CD8-positive, alpha-beta memory T cell (primary cell): ENCODE measurements at regions not wholly inside any gene's neighbourhood (a gene's known extent, or its start where the extent isn't known, plus 50 kb on each side); places are given as distances from the start of the nearest gene placed in this dataset.

Source experiments
- CTCF ChIA-PET: fragments of 350-600 bp; sonication (Branson Sonifier 250); formaldehyde crosslinking; loops from one replicate; lab custom pipeline; 2021; ENCODE audit warnings: antibody characterized with exemption; lab: Charles Lee
- POLR2A ChIA-PET: fragments of 350-600 bp; sonication (Branson Sonifier 250); formaldehyde crosslinking; loops from one replicate; lab custom pipeline; 2021; ENCODE audit warnings: antibody characterized with exemption; lab: Charles Lee
- DNase-seq, 5 donors: peaks; one replicate each; pipeline versions ENCODE4 v3.0.0 to v3.0.0-alpha.2; 2020 to 2022; ENCODE audit warnings: mixed read lengths in 1 of 5
- H3K27ac ChIP-seq: one replicate; pipeline ENCODE4 v1.7.0; 2013; ENCODE audit warnings: low read depth, mild to moderate bottlenecking, low read length, moderate library complexity
- H3K27me3 ChIP-seq: 2 replicates; pipeline ENCODE4 v1.7.0; 2013; ENCODE audit warnings: low read length, mild to moderate bottlenecking; ENCODE audit not compliant: insufficient read depth, poor library complexity, severe bottlenecking
- H3K36me3 ChIP-seq: 2 replicates; pipeline ENCODE4 v1.7.0; 2013; ENCODE audit warnings: mild to moderate bottlenecking, low read length, moderate library complexity; ENCODE audit not compliant: insufficient read depth
- H3K4me1 ChIP-seq: 2 replicates; pipeline ENCODE4 v1.7.0; 2013; ENCODE audit warnings: mild to moderate bottlenecking, low read length, moderate library complexity; ENCODE audit not compliant: insufficient read depth
- H3K4me3 ChIP-seq: 2 replicates; pipeline ENCODE4 v1.7.0; 2013; ENCODE audit warnings: mild to moderate bottlenecking, low read length
- H3K9me3 ChIP-seq: 2 replicates; pipeline ENCODE4 v1.7.0; 2013; ENCODE audit warnings: mild to moderate bottlenecking, low read length
- H3K27ac Mint-ChIP-seq, 8 donors: one replicate each; pipeline ENCODE4 v1.8.0; 2020 to 2021; ENCODE audit warnings: mixed read lengths in 8 of 8, mild to moderate bottlenecking in 6 of 8, inconsistent platforms in 3 of 8, moderate library complexity in 3 of 8
- H3K27me3 Mint-ChIP-seq, 2 donors: one replicate each; pipeline ENCODE4 v1.8.0; 2020 to 2021; ENCODE audit warnings: mixed read lengths in 2 of 2, mild to moderate bottlenecking in 1 of 2, moderate library complexity in 1 of 2
- H3K36me3 Mint-ChIP-seq, 3 donors: one replicate each; pipeline ENCODE4 v1.8.0; 2020 to 2021; ENCODE audit warnings: mixed read lengths in 3 of 3, inconsistent platforms in 1 of 3, mild to moderate bottlenecking in 1 of 3
- H3K4me1 Mint-ChIP-seq, 3 donors: one replicate each; pipeline ENCODE4 v1.8.0; 2020 to 2021; ENCODE audit warnings: mixed read lengths in 3 of 3, inconsistent platforms in 1 of 3, mild to moderate bottlenecking in 1 of 3
- H3K4me3 Mint-ChIP-seq, 7 donors: one replicate each; pipeline ENCODE4 v1.8.0; 2020 to 2021; ENCODE audit warnings: mixed read lengths in 7 of 7, mild to moderate bottlenecking in 6 of 7, moderate library complexity in 4 of 7, inconsistent platforms in 2 of 7
- H3K9me3 Mint-ChIP-seq, 5 donors: one replicate each; pipeline ENCODE4 v1.8.0; 2020 to 2022; ENCODE audit warnings: mixed read lengths in 5 of 5, mild to moderate bottlenecking in 3 of 5, moderate library complexity in 2 of 5, inconsistent platforms in 1 of 5

DNA sequence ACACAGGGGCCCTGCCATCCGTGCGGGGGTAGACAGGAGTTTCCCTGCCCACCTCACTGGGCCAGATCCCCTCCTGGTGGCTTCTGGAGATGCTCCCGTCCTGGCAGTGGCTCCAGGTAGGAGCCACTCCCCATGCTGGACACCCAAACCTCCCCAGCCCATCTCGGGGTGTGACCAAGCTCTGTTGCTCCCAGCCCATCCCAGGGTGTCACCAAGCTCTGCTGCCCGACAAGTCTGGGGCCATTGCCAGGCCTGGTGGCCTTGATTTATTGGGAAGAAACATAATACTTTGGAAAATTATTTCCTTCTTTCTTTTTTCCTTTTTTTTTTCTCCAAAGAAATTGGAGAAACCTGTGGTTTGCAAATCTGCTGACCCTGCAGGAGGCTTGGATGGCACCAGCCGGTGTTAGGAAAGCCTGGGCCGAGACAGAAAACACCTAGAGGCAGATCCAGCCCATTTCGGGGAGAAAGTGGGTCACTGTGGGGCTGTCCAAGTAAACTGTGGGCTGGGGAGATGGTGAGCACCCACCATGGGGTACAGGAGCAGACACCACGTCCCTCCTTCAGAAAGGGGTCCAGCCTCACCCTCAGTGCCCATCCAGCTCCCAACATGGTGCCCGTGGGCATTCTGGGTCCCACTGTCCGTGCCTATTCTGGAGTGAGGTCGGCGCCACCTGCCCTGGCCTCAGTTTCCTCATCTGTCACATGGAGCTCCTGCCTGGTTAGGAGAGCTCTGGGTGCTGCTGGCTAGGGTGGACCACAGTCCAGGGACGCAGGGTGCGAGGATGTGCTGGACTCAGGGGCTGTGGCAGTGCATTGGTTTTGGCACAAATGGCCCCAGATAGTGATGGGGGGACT lies 59.4 kb upstream of the ADRA2C start:
- peaks cover 0 to 2% (median 0%) of the 10 kb centered on the region in 5 donors for H3K9me3 Mint-ChIP-seq
- Histone ChIP-seq H3K27me3 (no peaks in the 10 kb centered on the region), H3K4me3 (no peak overlapping the region), H3K36me3 (no peaks in the 10 kb centered on the region), H3K27ac (no peak overlapping the region), H3K9me3 (no peaks in the 10 kb centered on the region), H3K4me1 (no peaks in the 10 kb centered on the region)
- ChIA-PET CTCF (no interaction called here), POLR2A (no interaction called here)
- H3K4me3 Mint-ChIP-seq: no peak overlapping the region
- no peaks in the 10 kb centered on the region for H3K36me3 Mint-ChIP-seq
- DNase-seq: no peak
- peaks cover 11 to 15% of the 10 kb centered on the region in 2 donors for H3K27me3 Mint-ChIP-seq
- H3K4me1 Mint-ChIP-seq: no peaks in the 10 kb centered on the region
- H3K27ac Mint-ChIP-seq: no peak overlapping the region

DNA sequence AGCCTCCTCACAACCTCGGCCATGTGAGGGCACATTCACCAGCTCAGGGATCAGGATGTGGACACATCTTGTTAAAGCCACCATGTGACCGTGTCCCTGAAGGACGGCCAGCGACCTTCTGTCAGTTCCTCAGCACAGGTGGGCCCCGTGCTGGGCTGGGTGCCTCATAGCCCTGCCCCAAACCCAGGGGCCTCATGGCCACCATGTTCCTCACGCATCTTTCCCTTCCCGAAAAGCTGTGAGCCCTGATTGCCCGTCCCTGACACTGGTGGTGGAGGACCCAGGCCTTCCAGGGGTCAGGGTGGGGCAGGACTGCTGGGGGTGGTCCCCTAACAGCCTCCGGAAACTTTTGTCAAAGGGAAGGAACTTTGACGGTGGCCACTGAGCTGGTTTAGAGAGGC lies 60.1 kb upstream of the ADRA2C start:
- Mint-ChIP-seq H3K27ac (no peak overlapping the region), H3K4me3 (no peak overlapping the region), H3K36me3 (no peaks in the 10 kb centered on the region), H3K9me3 (peaks cover 0 to 2% (median 0%) of the 10 kb centered on the region in 5 donors), H3K27me3 (peaks cover 11 to 15% of the 10 kb centered on the region in 2 donors), H3K4me1 (no peaks in the 10 kb centered on the region)
- Histone ChIP-seq H3K4me3 (no peak overlapping the region), H3K27me3 (no peaks in the 10 kb centered on the region), H3K36me3 (no peaks in the 10 kb centered on the region), H3K9me3 (no peaks in the 10 kb centered on the region), H3K4me1 (no peaks in the 10 kb centered on the region), H3K27ac (no peak overlapping the region)
- POLR2A ChIA-PET: no interaction called here
- DNase-seq: no peak
- CTCF ChIA-PET: no interaction called here

GRCh38 chr4:3705236-3705987 lies 60.8 kb upstream of the ADRA2C start:
- DNase-seq: no peak
- no peaks in the 10 kb centered on the region for H3K4me1 ChIP-seq
- no peak overlapping the region for H3K4me3 ChIP-seq
- H3K36me3 ChIP-seq: no peaks in the 10 kb centered on the region
- H3K27ac Mint-ChIP-seq: no peak overlapping the region
- no peak overlapping the region for H3K4me3 Mint-ChIP-seq
- no peaks in the 10 kb centered on the region for H3K4me1 Mint-ChIP-seq
- H3K9me3 Mint-ChIP-seq: peaks cover 0 to 2% (median 0%) of the 10 kb centered on the region in 5 donors
- no peak overlapping the region for H3K27ac ChIP-seq
- H3K36me3 Mint-ChIP-seq: no peaks in the 10 kb centered on the region
- ChIA-PET CTCF (no interaction called here), POLR2A (no interaction called here)
- no peaks in the 10 kb centered on the region for H3K9me3 ChIP-seq
- peaks cover 11 to 19% of the 10 kb centered on the region in 2 donors for H3K27me3 Mint-ChIP-seq
- no peaks in the 10 kb centered on the region for H3K27me3 ChIP-seq

GRCh38 chr4:3704669-3705068 lies 61.5 kb upstream of the ADRA2C start:
- no peaks in the 10 kb centered on the region for H3K36me3 Mint-ChIP-seq
- H3K27ac Mint-ChIP-seq: no peak overlapping the region
- ChIA-PET POLR2A (no interaction called here), CTCF (no interaction called here)
- Histone ChIP-seq H3K27ac (no peak overlapping the region), H3K4me3 (no peak overlapping the region), H3K9me3 (no peaks in the 10 kb centered on the region), H3K36me3 (no peaks in the 10 kb centered on the region), H3K27me3 (no peaks in the 10 kb centered on the region), H3K4me1 (no peaks in the 10 kb centered on the region)
- no peak overlapping the region for H3K4me3 Mint-ChIP-seq
- H3K4me1 Mint-ChIP-seq: no peaks in the 10 kb centered on the region
- peaks cover 0 to 2% (median 0%) of the 10 kb centered on the region in 5 donors for H3K9me3 Mint-ChIP-seq
- H3K27me3 Mint-ChIP-seq: peaks cover 11 to 21% of the 10 kb centered on the region in 2 donors
- DNase-seq: no peak

- no peak overlapping the region for H3K27ac ChIP-seq
- ChIA-PET CTCF (no interaction called here), POLR2A (no interaction called here)
- H3K4me1 Mint-ChIP-seq: no peaks in the 10 kb centered on the region
- no peaks in the 10 kb centered on the region for H3K4me1 ChIP-seq
- no peak overlapping the region for H3K4me3 ChIP-seq
- H3K36me3 Mint-ChIP-seq: no peaks in the 10 kb centered on the region
- peak in 1 of 5 donors; percentile 30 for DNase-seq
- H3K9me3 Mint-ChIP-seq: peaks cover 0 to 2% (median 0%) of the 10 kb centered on the region in 5 donors
- H3K27me3 Mint-ChIP-seq: peaks cover 13 to 24% of the 10 kb centered on the region in 2 donors
- no peaks in the 10 kb centered on the region for H3K9me3 ChIP-seq
- no peaks in the 10 kb centered on the region for H3K36me3 ChIP-seq
- no peaks in the 10 kb centered on the region for H3K27me3 ChIP-seq
- H3K27ac Mint-ChIP-seq: no peak overlapping the region
- H3K4me3 Mint-ChIP-seq: no peak overlapping the region
Measured at GRCh38 chr4:3703677-3704521, 62.3 kb upstream of the ADRA2C start.

DNA sequence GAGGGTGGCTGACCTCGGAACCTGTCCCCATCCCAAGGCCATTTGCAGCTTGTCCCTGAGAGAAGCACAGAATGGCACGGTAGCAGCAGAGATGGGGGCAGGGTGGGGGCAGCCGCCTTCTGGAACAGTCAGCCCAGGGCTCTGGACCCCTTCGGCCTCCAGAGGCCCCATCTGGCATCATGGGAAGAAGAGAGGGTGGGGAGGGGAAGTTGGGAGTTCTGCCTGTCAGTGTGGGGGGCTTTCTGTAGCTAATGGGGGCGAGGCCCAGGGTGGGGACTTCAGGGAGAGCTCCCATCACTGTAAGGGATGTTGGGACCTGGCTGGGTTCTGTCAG lies 62.9 kb upstream of the ADRA2C start:
- H3K4me3 ChIP-seq: no peak overlapping the region
- Mint-ChIP-seq H3K27me3 (peaks cover 17 to 29% of the 10 kb centered on the region in 2 donors), H3K27ac (no peak overlapping the region), H3K36me3 (no peaks in the 10 kb centered on the region), H3K4me1 (no peaks in the 10 kb centered on the region), H3K9me3 (peaks cover 0 to 4% (median 1%) of the 10 kb centered on the region in 5 donors), H3K4me3 (no peak overlapping the region)
- ChIA-PET POLR2A (no interaction called here), CTCF (no interaction called here)
- H3K36me3 ChIP-seq: no peaks in the 10 kb centered on the region
- H3K9me3 ChIP-seq: no peaks in the 10 kb centered on the region
- no peak overlapping the region for H3K27ac ChIP-seq
- peak in 1 of 5 donors; percentile 11 for DNase-seq
- no peaks in the 10 kb centered on the region for H3K4me1 ChIP-seq
- H3K27me3 ChIP-seq: no peaks in the 10 kb centered on the region

- Histone ChIP-seq H3K27me3 (no peaks in the 10 kb centered on the region), H3K9me3 (no peaks in the 10 kb centered on the region), H3K36me3 (no peaks in the 10 kb centered on the region), H3K4me1 (no peaks in the 10 kb centered on the region), H3K4me3 (no peak overlapping the region), H3K27ac (no peak overlapping the region)
- no peak overlapping the region for H3K27ac Mint-ChIP-seq
- H3K27me3 Mint-ChIP-seq: peaks cover 20 to 29% of the 10 kb centered on the region in 2 donors
- ChIA-PET CTCF (no interaction called here), POLR2A (no interaction called here)
- H3K4me3 Mint-ChIP-seq: no peak overlapping the region
- peaks cover 0 to 6% (median 1%) of the 10 kb centered on the region in 5 donors for H3K9me3 Mint-ChIP-seq
- H3K4me1 Mint-ChIP-seq: no peaks in the 10 kb centered on the region
- peak in 1 of 5 donors; percentile 33 for DNase-seq
- H3K36me3 Mint-ChIP-seq: no peaks in the 10 kb centered on the region
Measured at GRCh38 chr4:3702561-3703221, 63.5 kb upstream of the ADRA2C start.
